ENCODE measurements at regions not wholly inside any gene's neighbourhood (a gene's known extent, or its start where the extent isn't known, plus 50 kb on each side); places are given as distances from the start of the nearest gene placed in this dataset.

- no peaks in the 10 kb centered on the region for H3K36me3 Mint-ChIP-seq (ENCODE audit: low read depth)
- ATAC-seq: no peak
- no peak for DNase-seq
- no peak overlapping the region for H3K27ac Mint-ChIP-seq
- H3K9me3 Mint-ChIP-seq: no peaks in the 10 kb centered on the region
- no peaks in the 10 kb centered on the region for H3K4me1 Mint-ChIP-seq
- H3K4me3 Mint-ChIP-seq: no peak overlapping the region
- no peaks in the 10 kb centered on the region for H3K27me3 Mint-ChIP-seq
These were observed 373.0 kb downstream of the ALG10 start for GRCh38 chr12:34395056-34396005.

GRCh38 chr12:34396006-34396860 lies 373.9 kb downstream of the ALG10 start:
- H3K9me3 Mint-ChIP-seq: no peaks in the 10 kb centered on the region
- no peaks in the 10 kb centered on the region for H3K4me1 Mint-ChIP-seq
- DNase-seq (no peak), ATAC-seq (no peak)
- no peak overlapping the region for H3K4me3 Mint-ChIP-seq
- H3K27me3 Mint-ChIP-seq: no peaks in the 10 kb centered on the region
- H3K27ac Mint-ChIP-seq: no peak overlapping the region
- H3K36me3 Mint-ChIP-seq (ENCODE audit: low read depth): no peaks in the 10 kb centered on the region

- Mint-ChIP-seq H3K27ac (no peak overlapping the region), H3K27me3 (no peaks in the 10 kb centered on the region), H3K9me3 (no peaks in the 10 kb centered on the region), H3K4me1 (no peaks in the 10 kb centered on the region), H3K36me3 (ENCODE audit: low read depth) (no peaks in the 10 kb centered on the region), H3K4me3 (no peak overlapping the region)
- DNase-seq: no peak
- ATAC-seq: no peak
These were observed 374.7 kb downstream of the ALG10 start for GRCh38 chr12:34396861-34397590.

DNA sequence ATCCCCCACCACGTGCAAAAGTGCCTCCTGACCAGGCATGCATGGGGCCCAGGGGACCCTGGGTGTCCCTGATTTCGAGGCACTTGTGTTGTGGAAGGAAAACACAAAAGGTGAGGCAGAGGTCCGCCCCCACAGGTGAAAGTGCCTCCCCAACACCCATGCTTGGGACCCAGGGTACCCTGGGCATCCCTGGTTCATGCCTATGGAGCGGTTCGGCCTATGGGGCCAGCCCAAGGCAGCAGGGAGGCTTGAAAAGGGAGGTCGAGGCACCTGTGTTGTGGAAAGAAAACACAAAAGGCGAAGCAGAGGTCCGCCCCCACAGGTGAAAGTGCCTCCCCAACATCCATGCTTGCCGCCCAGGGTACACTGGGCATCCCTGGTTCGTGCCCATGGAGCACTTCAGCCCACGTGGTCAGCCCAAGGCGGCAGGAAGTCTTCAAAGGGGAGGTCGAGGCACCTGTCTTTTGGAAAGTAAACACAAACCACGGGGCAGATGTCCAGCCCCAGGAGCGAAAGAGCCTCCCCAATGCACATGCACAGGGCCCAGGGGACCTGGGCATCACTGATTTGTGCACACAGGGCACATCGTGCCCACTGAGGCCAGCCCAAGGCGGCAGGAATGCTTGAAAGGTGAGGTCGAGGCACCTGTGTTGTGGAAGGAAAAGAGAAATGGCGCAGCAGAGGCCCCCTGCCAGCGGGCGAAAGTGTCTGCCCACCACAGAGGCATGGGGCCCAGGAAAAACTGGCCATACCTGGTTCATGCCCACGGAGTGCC lies 375.5 kb downstream of the ALG10 start:
- Mint-ChIP-seq H3K4me3 (no peak overlapping the region), H3K36me3 (ENCODE audit: low read depth) (no peaks in the 10 kb centered on the region), H3K27ac (no peak overlapping the region), H3K27me3 (no peaks in the 10 kb centered on the region), H3K9me3 (no peaks in the 10 kb centered on the region), H3K4me1 (no peaks in the 10 kb centered on the region)
- DNase-seq (no peak), ATAC-seq (no peak)

GRCh38 chr12:34398366-34398705 lies 376.0 kb downstream of the ALG10 start:
- no peak for ATAC-seq
- Mint-ChIP-seq H3K4me3 (no peak overlapping the region), H3K36me3 (ENCODE audit: low read depth) (peaks cover 2% of the 10 kb centered on the region), H3K27me3 (no peaks in the 10 kb centered on the region), H3K27ac (no peak overlapping the region), H3K9me3 (no peaks in the 10 kb centered on the region), H3K4me1 (no peaks in the 10 kb centered on the region)
- DNase-seq: no peak

DNA sequence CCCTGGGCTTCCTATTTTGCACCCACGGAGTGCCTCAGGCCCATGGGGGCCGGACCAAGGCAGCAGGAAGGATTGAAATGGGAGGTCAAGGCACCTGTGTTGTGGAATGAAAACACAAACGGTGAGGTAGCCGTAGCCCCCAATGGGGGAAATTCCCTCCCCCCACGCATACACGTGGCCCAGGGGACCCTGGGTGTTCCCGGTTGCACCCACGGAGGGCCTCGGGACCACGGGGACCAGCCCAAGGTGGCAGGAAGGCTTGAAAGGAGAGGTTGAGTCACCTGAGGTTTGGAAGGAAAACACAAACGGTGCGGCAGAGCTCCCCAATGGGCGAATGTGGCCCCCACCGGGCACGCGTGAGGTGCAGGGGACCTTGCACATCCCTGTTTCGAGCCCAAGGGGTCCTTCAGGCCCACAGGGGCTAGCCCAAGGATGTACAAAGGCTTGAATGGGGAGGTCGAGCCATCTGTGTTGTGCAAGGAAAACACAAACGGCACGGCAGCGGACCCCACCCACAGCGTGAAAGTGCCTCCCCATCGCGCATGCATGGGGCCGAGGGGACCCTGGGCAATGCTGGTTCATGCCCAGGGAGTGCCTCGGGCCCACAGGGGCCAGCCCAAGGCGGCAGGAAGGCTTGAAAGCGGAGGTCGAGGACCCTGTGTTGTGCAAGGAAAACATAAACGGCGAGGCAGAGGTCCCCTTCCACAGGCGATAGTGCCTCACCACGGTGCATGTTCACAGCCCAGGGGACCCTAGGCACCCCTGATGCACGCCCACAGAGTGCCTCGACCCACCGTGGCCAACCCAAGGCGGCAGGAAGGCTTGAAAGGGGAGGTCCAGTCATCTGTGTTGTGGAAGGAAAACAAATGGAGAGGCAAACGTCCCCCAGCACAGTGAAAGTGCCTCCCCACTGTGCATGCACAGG lies 376.7 kb downstream of the ALG10 start:
- H3K4me3 Mint-ChIP-seq: no peak overlapping the region
- ATAC-seq: no peak
- no peak overlapping the region for H3K27ac Mint-ChIP-seq
- no peaks in the 10 kb centered on the region for H3K9me3 Mint-ChIP-seq
- no peaks in the 10 kb centered on the region for H3K27me3 Mint-ChIP-seq
- H3K36me3 Mint-ChIP-seq (ENCODE audit: low read depth): peaks cover 2% of the 10 kb centered on the region
- no peaks in the 10 kb centered on the region for H3K4me1 Mint-ChIP-seq
- no peak for DNase-seq

DNA sequence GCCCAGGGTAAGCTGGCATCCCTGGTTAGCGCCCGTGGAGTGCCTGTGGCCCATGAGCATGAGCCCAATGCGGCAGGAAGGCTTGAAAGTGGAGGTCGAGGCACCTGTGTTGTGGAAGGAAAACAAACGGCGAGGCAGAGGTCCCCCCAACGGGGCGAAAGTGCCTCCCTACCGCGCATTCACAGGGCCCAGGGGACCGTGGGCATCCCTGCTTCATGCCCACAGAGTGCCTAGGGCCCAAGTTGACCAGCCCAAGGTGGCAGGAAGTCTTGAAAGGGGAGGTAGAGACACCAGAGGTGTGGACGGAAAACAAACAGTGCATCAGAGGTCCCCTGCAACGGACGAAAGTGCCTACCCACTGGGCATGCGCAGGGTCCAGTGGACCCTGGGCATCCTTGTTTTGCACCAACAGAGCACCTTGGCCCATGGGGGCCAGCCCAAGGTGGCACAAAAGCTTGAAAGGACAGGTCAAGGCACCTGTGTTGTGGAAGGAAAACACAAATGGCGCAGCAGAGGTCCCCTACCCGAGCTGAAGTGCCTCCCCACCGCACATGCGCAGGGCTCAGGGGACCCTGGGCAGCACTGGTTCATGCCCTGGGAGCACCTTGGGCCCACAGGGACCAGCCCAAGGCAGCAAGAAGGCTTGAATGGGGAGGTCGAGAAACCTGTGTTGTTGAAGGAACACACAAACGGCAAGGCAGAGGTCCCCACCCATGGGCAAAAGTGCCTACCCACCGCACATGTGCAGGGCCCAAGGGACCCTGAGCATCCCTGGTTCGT lies 377.5 kb downstream of the ALG10 start:
- H3K4me1 Mint-ChIP-seq: no peaks in the 10 kb centered on the region
- H3K4me3 Mint-ChIP-seq: no peak overlapping the region
- ATAC-seq (no peak), DNase-seq (no peak)
- no peaks in the 10 kb centered on the region for H3K9me3 Mint-ChIP-seq
- no peak overlapping the region for H3K27ac Mint-ChIP-seq
- H3K36me3 Mint-ChIP-seq (ENCODE audit: low read depth): peaks cover 2% of the 10 kb centered on the region
- H3K27me3 Mint-ChIP-seq: no peaks in the 10 kb centered on the region

DNA sequence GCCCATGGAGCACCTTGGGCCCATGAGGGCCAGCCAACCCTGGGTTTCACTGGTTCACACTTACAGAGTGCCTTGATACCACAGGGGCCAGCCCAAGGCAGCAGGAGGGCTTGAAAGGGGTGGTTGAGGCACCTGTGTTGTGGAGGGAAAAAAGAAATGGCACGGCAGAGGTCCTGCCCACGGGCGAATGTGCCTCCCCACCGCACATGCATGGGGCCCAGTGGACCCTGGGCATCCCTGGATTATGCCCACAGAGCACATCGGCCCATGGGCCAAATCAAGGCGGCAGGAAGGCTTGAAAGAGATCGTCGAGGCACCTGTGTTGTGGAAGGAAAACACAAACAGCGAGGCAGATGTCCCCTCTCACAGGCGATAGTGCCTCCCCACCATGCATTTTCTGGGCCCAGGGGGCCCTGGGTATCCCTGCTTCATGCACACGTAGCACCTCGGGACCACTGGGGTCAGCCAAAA lies 378.1 kb downstream of the ALG10 start:
- Mint-ChIP-seq H3K4me3 (no peak overlapping the region), H3K27ac (no peak overlapping the region), H3K36me3 (ENCODE audit: low read depth) (peaks cover 2% of the 10 kb centered on the region), H3K4me1 (no peaks in the 10 kb centered on the region), H3K9me3 (no peaks in the 10 kb centered on the region), H3K27me3 (no peaks in the 10 kb centered on the region)
- ATAC-seq: peak; percentile 16
- DNase-seq: no peak

DNA sequence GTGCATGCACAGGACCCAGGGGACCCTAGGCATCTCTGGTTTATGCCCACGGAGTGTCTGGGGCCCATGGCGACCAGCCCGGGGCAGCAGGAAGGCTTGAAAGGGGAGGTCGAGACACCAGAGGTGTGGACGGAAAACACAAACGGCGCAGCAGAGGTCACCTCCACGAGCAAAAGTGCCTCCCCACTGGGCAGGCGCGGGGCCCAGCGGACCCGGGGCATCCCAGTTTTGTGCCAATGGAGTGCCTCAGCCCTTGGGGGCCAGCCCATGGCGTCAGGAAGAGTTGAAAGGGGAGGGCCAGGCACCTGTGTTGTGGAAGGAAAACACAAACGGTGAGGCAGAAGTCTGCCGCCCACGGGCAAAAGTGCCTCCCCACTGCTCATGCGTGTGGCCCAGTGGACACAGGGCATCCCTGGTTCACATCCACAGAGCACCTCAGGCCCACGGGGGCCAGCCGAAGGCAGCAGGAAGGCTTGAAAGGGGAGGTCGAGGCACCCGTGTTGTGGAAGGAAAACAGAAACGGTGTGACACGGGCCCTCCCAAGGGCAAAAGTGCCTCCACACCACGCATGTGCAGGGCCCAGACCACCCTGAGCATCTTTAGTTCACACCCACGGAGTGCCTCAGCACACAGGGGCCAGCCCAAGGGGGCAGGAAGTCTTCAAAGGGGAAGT lies 378.8 kb downstream of the ALG10 start:
- Mint-ChIP-seq H3K9me3 (no peaks in the 10 kb centered on the region), H3K4me3 (no peak overlapping the region), H3K36me3 (ENCODE audit: low read depth) (peaks cover 2% of the 10 kb centered on the region), H3K27ac (no peak overlapping the region), H3K4me1 (no peaks in the 10 kb centered on the region), H3K27me3 (no peaks in the 10 kb centered on the region)
- ATAC-seq: no peak
- DNase-seq: no peak

DNA sequence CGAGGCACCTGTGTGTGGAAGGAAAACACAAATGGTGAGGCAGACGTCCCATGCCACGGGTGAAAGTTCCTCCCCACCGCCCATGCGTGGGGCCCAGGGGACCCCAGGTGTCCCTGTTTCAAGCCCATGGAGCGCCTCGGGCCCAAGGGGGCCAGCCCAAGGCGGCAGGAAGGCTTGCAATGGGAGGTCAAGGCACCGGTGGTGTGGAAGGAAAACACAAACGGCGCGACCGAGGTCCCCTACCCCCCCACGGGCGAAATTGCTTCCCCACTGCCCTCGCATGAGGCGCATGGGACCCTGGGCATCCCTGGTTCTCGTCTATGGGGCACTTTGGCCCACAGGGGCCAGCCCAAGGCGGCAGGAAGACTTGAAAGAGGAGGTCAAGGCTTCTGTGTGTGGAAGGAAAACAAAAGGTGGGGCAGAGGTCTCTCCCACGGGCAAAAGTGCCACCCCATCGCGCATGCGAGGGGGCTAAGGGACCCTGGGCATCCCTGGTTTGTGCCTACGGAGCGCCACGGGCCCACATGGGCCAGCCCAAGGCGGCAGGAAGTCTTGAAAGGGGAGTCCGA lies 379.4 kb downstream of the ALG10 start:
- H3K4me1 Mint-ChIP-seq: no peaks in the 10 kb centered on the region
- peaks cover 2% of the 10 kb centered on the region for H3K36me3 Mint-ChIP-seq (ENCODE audit: low read depth)
- H3K9me3 Mint-ChIP-seq: no peaks in the 10 kb centered on the region
- no peaks in the 10 kb centered on the region for H3K27me3 Mint-ChIP-seq
- H3K27ac Mint-ChIP-seq: no peak overlapping the region
- DNase-seq: no peak
- ATAC-seq: no peak
- H3K4me3 Mint-ChIP-seq: no peak overlapping the region

DNA sequence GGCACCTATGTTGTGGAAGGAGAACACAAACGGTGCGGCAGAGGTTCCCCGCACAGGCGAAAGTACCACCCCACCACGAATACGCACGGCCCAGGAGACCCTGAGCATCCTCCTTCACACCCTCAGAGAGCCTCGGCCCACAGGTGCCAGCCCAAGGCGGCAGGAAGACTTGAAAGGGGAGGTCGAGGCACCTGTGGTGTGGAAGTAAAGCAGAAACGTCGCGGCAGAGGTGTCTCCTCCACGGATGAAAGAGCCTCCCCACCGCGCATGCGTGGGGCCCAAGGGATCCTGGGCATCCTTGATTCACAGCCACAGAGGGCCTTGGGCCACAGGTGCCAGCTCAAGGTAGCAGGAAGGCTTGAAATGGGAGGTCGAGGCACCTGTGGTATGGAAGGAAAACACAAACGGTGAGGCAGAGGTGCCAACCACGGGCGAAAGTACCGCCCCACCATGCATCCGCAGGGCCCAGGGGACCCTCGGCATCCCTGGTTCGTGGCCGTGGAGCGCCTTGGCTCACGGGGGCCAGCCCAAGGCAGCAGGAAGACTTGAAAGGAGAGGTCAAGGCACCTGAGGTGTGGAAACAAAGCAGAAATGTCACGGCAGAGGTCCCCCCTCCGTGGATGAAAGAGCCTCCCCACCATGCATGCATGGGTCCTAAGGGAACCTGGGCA lies 380.1 kb downstream of the ALG10 start:
- peaks cover 3% of the 10 kb centered on the region for H3K9me3 Mint-ChIP-seq
- H3K4me1 Mint-ChIP-seq: no peaks in the 10 kb centered on the region
- no peak overlapping the region for H3K27ac Mint-ChIP-seq

More for the DNA sequence above, 380.1 kb downstream of the ALG10 start:
- ATAC-seq: no peak
- DNase-seq: no peak
- H3K4me3 Mint-ChIP-seq: no peak overlapping the region
- peaks cover 2% of the 10 kb centered on the region for H3K36me3 Mint-ChIP-seq (ENCODE audit: low read depth)
- no peaks in the 10 kb centered on the region for H3K27me3 Mint-ChIP-seq
